Astrocyte (in vitro differentiated cells and primary cell): ENCODE measurements at regions not wholly inside any gene's neighbourhood (a gene's known extent, or its start where the extent isn't known, plus 50 kb on each side); places are given as distances from the start of the nearest gene placed in this dataset.

Source experiments
- DNase-seq: peaks from one replicate; pipeline ENCODE4 v3.0.0-alpha.2; 2010; ENCODE audit warnings: low read depth
- FAIRE-seq: peaks from 2 replicates; lab custom pipeline; 2011; peaks lifted over from hg19 to GRCh38; lab: Jason Lieb, UNC
- H2AFZ ChIP-seq: 2 replicates; pipeline ENCODE4 v1.6.0; 2012; ENCODE audit warnings: low read depth, low read length, inconsistent platforms
- H3K27ac ChIP-seq: 2 replicates; pipeline ENCODE4 v1.5.1; 2011; ENCODE audit warnings: low read depth, low read length, inconsistent platforms
- H3K27me3 ChIP-seq: 2 replicates; pipeline ENCODE4 v1.6.0; 2011; ENCODE audit warnings: low read length, inconsistent platforms; ENCODE audit not compliant: insufficient read depth
- H3K36me3 ChIP-seq: 2 replicates; pipeline ENCODE4 v1.5.1; 2011; ENCODE audit warnings: low read length, inconsistent platforms; ENCODE audit not compliant: insufficient read depth
- H3K4me1 ChIP-seq: 2 replicates; pipeline ENCODE4 v1.5.1; 2011; ENCODE audit warnings: low read length, inconsistent platforms; ENCODE audit not compliant: insufficient read depth
- H3K4me2 ChIP-seq: 2 replicates; pipeline ENCODE4 v1.6.0; 2012; ENCODE audit warnings: low read length, inconsistent platforms
- H3K4me3 ChIP-seq: 2 replicates; pipeline ENCODE4 v1.5.1; 2011; ENCODE audit warnings: low read depth, mild to moderate bottlenecking, low read length, inconsistent platforms; ENCODE audit not compliant: insufficient read depth
- H3K79me2 ChIP-seq: 2 replicates; pipeline ENCODE4 v1.6.0; 2012; ENCODE audit warnings: mild to moderate bottlenecking, low read length, inconsistent platforms; ENCODE audit not compliant: insufficient read depth
- H3K9ac ChIP-seq: 2 replicates; pipeline ENCODE4 v1.6.0; 2012; ENCODE audit warnings: mild to moderate bottlenecking, low read length, inconsistent platforms
- H3K9me3 ChIP-seq: 2 replicates; pipeline ENCODE4 v1.5.1; 2012; ENCODE audit warnings: low read depth, mild to moderate bottlenecking, low read length, inconsistent platforms; ENCODE audit not compliant: insufficient read depth
- H4K20me1 ChIP-seq: 2 replicates; pipeline ENCODE4 v1.6.0; 2012; ENCODE audit warnings: low read length, inconsistent platforms; ENCODE audit not compliant: insufficient read depth
- H3K27ac Mint-ChIP-seq: one replicate; pipeline ENCODE4 v1.8.0; 2021; ENCODE audit warnings: mild to moderate bottlenecking, mixed read lengths; ENCODE audit not compliant: unreplicated experiment
- H3K27me3 Mint-ChIP-seq: one replicate; pipeline ENCODE4 v1.8.0; 2021; ENCODE audit warnings: low read depth, mixed read lengths; ENCODE audit not compliant: unreplicated experiment
- H3K36me3 Mint-ChIP-seq: one replicate; pipeline ENCODE4 v1.8.0; 2021; ENCODE audit warnings: low read depth, mixed read lengths; ENCODE audit not compliant: unreplicated experiment
- H3K4me1 Mint-ChIP-seq: one replicate; pipeline ENCODE4 v1.8.0; 2021; ENCODE audit warnings: low read depth, mixed read lengths; ENCODE audit not compliant: unreplicated experiment
- H3K4me3 Mint-ChIP-seq: one replicate; pipeline ENCODE4 v1.8.0; 2021; ENCODE audit warnings: mild to moderate bottlenecking, moderate library complexity, mixed read lengths; ENCODE audit not compliant: unreplicated experiment
- H3K9me3 Mint-ChIP-seq: one replicate; pipeline ENCODE4 v1.8.0; 2021; ENCODE audit warnings: mild to moderate bottlenecking, mixed read lengths; ENCODE audit not compliant: unreplicated experiment
- CTCF ChIP-seq: IDR thresholded peaks from 2 replicates; pipeline ENCODE4 v1.5.1; 2011; ENCODE audit warnings: low read depth, mild to moderate bottlenecking, inconsistent platforms, low read length, moderate library complexity; ENCODE audit not compliant: insufficient read depth
- EZH2 ChIP-seq: IDR thresholded peaks from 2 replicates; pipeline ENCODE4 v1.6.1; 2012; ENCODE audit warnings: mild to moderate bottlenecking, low read length, inconsistent platforms; ENCODE audit not compliant: insufficient read depth

GRCh38 chr14:43471595-43471994 is 1035.5 kb downstream of the FSCB start:
- H3K4me3 ChIP-seq, result no peak overlapping the region
- no peaks in the 10 kb centered on the region for H3K4me1 ChIP-seq
- H3K27ac Mint-ChIP-seq, result no peak overlapping the region
- no peaks in the 10 kb centered on the region for H3K36me3 Mint-ChIP-seq
- no peak overlapping the region for H2AFZ ChIP-seq
- H3K4me3 Mint-ChIP-seq, result no peak overlapping the region
- H3K9me3 ChIP-seq, result no peaks in the 10 kb centered on the region
- no peaks in the 10 kb centered on the region for H3K27me3 ChIP-seq
- H4K20me1 ChIP-seq, result no peaks in the 10 kb centered on the region
- H3K79me2 ChIP-seq, result no peaks in the 10 kb centered on the region
- DNase-seq (no peak), FAIRE-seq (no peak)
- no peak overlapping the region for H3K27ac ChIP-seq
- H3K27me3 Mint-ChIP-seq, result no peaks in the 10 kb centered on the region
- H3K4me2 ChIP-seq, result no peak overlapping the region
- H3K4me1 Mint-ChIP-seq, result no peaks in the 10 kb centered on the region
- H3K9me3 Mint-ChIP-seq, result no peaks in the 10 kb centered on the region
- H3K36me3 ChIP-seq, result no peaks in the 10 kb centered on the region
- TF ChIP-seq EZH2 (no peak), CTCF (no peak)
- no peak overlapping the region for H3K9ac ChIP-seq

DNA sequence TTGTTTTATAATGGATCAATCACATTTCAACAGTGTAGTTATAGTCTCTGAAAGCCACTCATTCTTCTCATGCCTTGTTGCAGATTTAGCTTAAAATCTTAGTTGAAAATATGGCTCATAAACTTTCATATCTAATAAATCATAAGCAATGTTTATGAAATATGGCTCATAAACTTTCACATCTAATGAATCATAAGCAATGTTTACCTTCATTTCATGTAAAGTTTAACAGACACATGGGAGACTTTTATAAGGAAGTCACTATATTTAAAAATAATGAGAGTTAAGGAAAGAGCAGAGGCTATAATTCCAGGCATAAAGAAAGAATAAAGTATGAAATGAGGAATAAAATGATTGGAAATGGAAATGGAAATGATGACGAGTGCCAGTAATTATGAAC is 1042.1 kb downstream of the FSCB start:
- TF ChIP-seq EZH2 (no peak), CTCF (no peak)
- H3K4me3 Mint-ChIP-seq, result no peak overlapping the region
- Histone ChIP-seq H4K20me1 (no peaks in the 10 kb centered on the region), H3K9me3 (no peaks in the 10 kb centered on the region), H3K79me2 (no peaks in the 10 kb centered on the region), H3K27ac (no peak overlapping the region), H3K4me2 (no peak overlapping the region), H3K4me3 (no peak overlapping the region), H3K4me1 (no peaks in the 10 kb centered on the region), H3K36me3 (no peaks in the 10 kb centered on the region), H3K27me3 (no peaks in the 10 kb centered on the region), H2AFZ (no peak overlapping the region), H3K9ac (no peak overlapping the region)
- H3K36me3 Mint-ChIP-seq, result no peaks in the 10 kb centered on the region
- no peaks in the 10 kb centered on the region for H3K27me3 Mint-ChIP-seq
- H3K9me3 Mint-ChIP-seq, result peaks cover 2% of the 10 kb centered on the region
- DNase-seq (no peak), FAIRE-seq (no peak)
- H3K4me1 Mint-ChIP-seq, result no peaks in the 10 kb centered on the region
- H3K27ac Mint-ChIP-seq, result no peak overlapping the region

DNA sequence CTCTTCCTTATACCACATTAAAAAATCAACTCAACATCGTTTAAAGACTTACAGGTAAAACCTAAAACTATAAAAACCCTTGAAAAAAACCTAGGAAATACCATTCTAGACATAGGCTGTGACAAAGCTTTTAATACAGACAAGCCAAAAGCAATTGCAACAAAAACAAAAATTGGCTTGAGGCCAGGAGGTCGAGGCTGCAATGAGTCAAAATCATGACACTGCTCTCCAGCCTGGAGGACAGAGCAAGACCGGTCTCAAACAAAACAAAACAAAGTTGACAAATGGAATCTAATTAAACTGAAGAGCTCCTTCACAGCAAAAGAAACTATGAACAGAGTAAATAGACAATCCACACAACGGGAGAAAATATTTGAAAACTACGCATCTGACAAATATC is 1057.8 kb downstream of the FSCB start:
- Histone ChIP-seq H4K20me1 (no peaks in the 10 kb centered on the region), H3K9ac (no peak overlapping the region), H3K79me2 (no peaks in the 10 kb centered on the region), H3K4me3 (no peak overlapping the region), H2AFZ (no peak overlapping the region), H3K27ac (no peak overlapping the region), H3K9me3 (no peaks in the 10 kb centered on the region), H3K36me3 (no peaks in the 10 kb centered on the region), H3K27me3 (no peaks in the 10 kb centered on the region), H3K4me1 (no peaks in the 10 kb centered on the region), H3K4me2 (no peak overlapping the region)
- no peaks in the 10 kb centered on the region for H3K36me3 Mint-ChIP-seq
- no peak overlapping the region for H3K27ac Mint-ChIP-seq
- no peak overlapping the region for H3K4me3 Mint-ChIP-seq
- FAIRE-seq (no peak), DNase-seq (no peak)
- TF ChIP-seq CTCF, result no peak
- no peak for TF ChIP-seq EZH2
- H3K4me1 Mint-ChIP-seq, result no peaks in the 10 kb centered on the region
- no peaks in the 10 kb centered on the region for H3K9me3 Mint-ChIP-seq
- H3K27me3 Mint-ChIP-seq, result no peaks in the 10 kb centered on the region
